K562 (cell line): ENCODE measurements at regions not wholly inside any gene's neighbourhood (a gene's known extent, or its start where the extent isn't known, plus 50 kb on each side); places are given as distances from the start of the nearest gene placed in this dataset.

Experiments
- ATAC-seq: fragments of 200-7000 bp; cut with Tn5 transposase; 3 replicates; pipeline ENCODE4 v1.9.1; 2020; ENCODE audit warnings: moderate library complexity
- BruUV-seq: library from RNA; stranded (reverse); fragments of 400-500 nt; replicated peaks from 2 replicates; lab custom pipeline; 2021; lab: Mats Ljungman, UMichigan
- CTCF ChIA-PET: fragments of 300-600 bp; formaldehyde crosslinking; extraction: SDS; loops from one replicate; lab custom pipeline; 2021; ENCODE audit warnings: low intra/inter-chr PET ratio; lab: Yijun Ruan, JAX
- POLR2A ChIA-PET: fragments of 300-600, 350-650 bp; sonication (Branson Sonifier 250); formaldehyde crosslinking; extraction: SDS; loops from one replicate; lab custom pipeline; 2021; ENCODE audit warnings: antibody characterized with exemption, inconsistent platforms; lab: Yijun Ruan, JAX
- DNase-seq, 4 experiments: peaks; one replicate each; pipeline versions ENCODE4 v3.0.0 to v3.0.0-alpha.2; 2011 to 2018; ENCODE audit warnings: low spot score in 3 of 4, mixed read lengths in 3 of 4; ENCODE audit errors: extremely low read depth in 1 of 4
- FAIRE-seq: peaks from 2 replicates; lab custom pipeline; 2011; peaks lifted over from hg19 to GRCh38; lab: Jason Lieb, UNC
- H2AFZ ChIP-seq: 2 replicates; pipeline ENCODE4 v1.6.0; 2011; ENCODE audit warnings: low read depth, low read length, control low read depth, inconsistent platforms
- H3K27ac ChIP-seq: fragments of 200-600 bp; 3 replicates; pipeline ENCODE4 v1.8.0; 2011; ENCODE audit warnings: low read depth, mild to moderate bottlenecking, control low read depth, inconsistent platforms, low read length, moderate library complexity, mixed read lengths; ENCODE audit errors: extremely low read depth
- H3K27me3 ChIP-seq, 2 experiments: fragments of 300-600 bp in 1 of 2; 2 replicates in 1 of 2; 3 replicates in 1 of 2; pipeline versions ENCODE4 v1.6.0 to v1.8.0; 2011; ENCODE audit warnings: inconsistent platforms in 2 of 2, low read length in 2 of 2, mild to moderate bottlenecking in 1 of 2, mixed read lengths in 1 of 2, moderate library complexity in 1 of 2; ENCODE audit not compliant: control insufficient read depth in 2 of 2, insufficient read depth in 2 of 2
- H3K36me3 ChIP-seq: fragments of 300-600 bp; 3 replicates; pipeline ENCODE4 v1.8.0; 2011; ENCODE audit warnings: mild to moderate bottlenecking, low read length, inconsistent platforms; ENCODE audit not compliant: control insufficient read depth, insufficient read depth
- H3K4me1 ChIP-seq, 2 experiments: fragments of 200-600 bp in 1 of 2; replicated peaks in 1 of 2; 2 replicates in 1 of 2; 3 replicates in 1 of 2; pipeline versions ENCODE4 v1.5.1 to v1.8.0; 2011; ENCODE audit warnings: inconsistent platforms in 2 of 2, low read length in 2 of 2, mild to moderate bottlenecking in 1 of 2, mixed read lengths in 1 of 2, moderate library complexity in 1 of 2; ENCODE audit not compliant: control insufficient read depth in 2 of 2, insufficient read depth in 2 of 2
- H3K4me2 ChIP-seq: 2 replicates; pipeline ENCODE4 v1.6.1; 2011; ENCODE audit warnings: low read length, control low read depth, inconsistent platforms, mixed read lengths; ENCODE audit not compliant: insufficient read depth
- H3K4me3 ChIP-seq: fragments of 200-600 bp; sonication (generic), shearing (Covaris generic); 2 replicates; pipeline ENCODE4 v1.5.1; 2016; ENCODE audit warnings: control low read depth, inconsistent platforms
- H3K79me2 ChIP-seq: fragments of 200-600 bp; 3 replicates; pipeline ENCODE4 v1.8.0; 2011; ENCODE audit warnings: low read length, inconsistent platforms; ENCODE audit not compliant: control insufficient read depth, insufficient read depth
- H3K9ac ChIP-seq, 2 experiments: 2 replicates each; pipeline versions ENCODE4 v1.6.0 to v1.6.1; 2011; ENCODE audit warnings: low read depth in 2 of 2, low read length in 2 of 2, control low read depth in 1 of 2, inconsistent platforms in 1 of 2, mild to moderate bottlenecking in 1 of 2, mixed read lengths in 1 of 2; ENCODE audit not compliant: insufficient read depth in 1 of 2
- H3K9me1 ChIP-seq: one replicate; pipeline ENCODE4 v1.6.0; 2011; ENCODE audit warnings: inconsistent platforms, mild to moderate bottlenecking, low read length, moderate library complexity; ENCODE audit not compliant: control insufficient read depth, insufficient read depth
- H3K9me3 ChIP-seq: replicated peaks from 2 replicates; pipeline ENCODE4 v1.5.1; 2011; ENCODE audit warnings: low read depth, low read length, inconsistent platforms; ENCODE audit not compliant: control insufficient read depth, insufficient read depth
- H4K20me1 ChIP-seq: replicated peaks from 2 replicates; pipeline ENCODE4 v1.6.1; 2011; ENCODE audit warnings: low read length, inconsistent platforms, mixed read lengths; ENCODE audit not compliant: control insufficient read depth, insufficient read depth
- CTBP1 ChIP-seq: fragments of 450-650 bp; IDR thresholded peaks from 2 replicates; pipeline ENCODE4 v1.6.1; 2016; ENCODE audit warnings: borderline replicate concordance
- GATA2 ChIP-seq: sonication (generic); formaldehyde crosslinking; IDR thresholded peaks from 2 replicates; pipeline ENCODE4 v1.4.0; 2020; ENCODE audit warnings: mild to moderate bottlenecking, missing genetic modification reagents
- MCM7 ChIP-seq, 2 experiments: fragments of 450-650 bp; IDR thresholded peaks; 2 replicates each; pipeline ENCODE4 v1.6.1; 2016 to 2018
- NKRF ChIP-seq: fragments of 450-650 bp; IDR thresholded peaks from 2 replicates; pipeline ENCODE4 v1.6.1; 2016; ENCODE audit warnings: borderline replicate concordance
- NR3C1 ChIP-seq: sonication (generic); formaldehyde crosslinking; IDR thresholded peaks from 2 replicates; pipeline ENCODE4 v1.8.1; 2022; ENCODE audit warnings: missing genetic modification reagents
- RHOXF2B ChIP-seq: fragments of 250-450 bp; sonication (Bioruptor Pico); conservative IDR thresholded peaks from 2 replicates; pipeline ENCODE4 v1.5.1; 2021
- ZNF133 ChIP-seq: fragments of 250-450 bp; sonication (Bioruptor Pico); IDR thresholded peaks from 2 replicates; pipeline ENCODE4 v1.4.0; 2020; ENCODE audit warnings: mild to moderate bottlenecking
- in situ Hi-C: fragments of 300-500 bp; cut with MboI; formaldehyde crosslinking; loops from 4 replicates; pipeline ENCODE4 v1.15.0; 2018; ENCODE audit warnings: inconsistent platforms, mixed read lengths
- intact Hi-C: fragments of 100-400 bp; cut with micrococcal nuclease; formaldehyde crosslinking; loops from 2 replicates; pipeline ENCODE4 v1.14.2; 2022

DNA sequence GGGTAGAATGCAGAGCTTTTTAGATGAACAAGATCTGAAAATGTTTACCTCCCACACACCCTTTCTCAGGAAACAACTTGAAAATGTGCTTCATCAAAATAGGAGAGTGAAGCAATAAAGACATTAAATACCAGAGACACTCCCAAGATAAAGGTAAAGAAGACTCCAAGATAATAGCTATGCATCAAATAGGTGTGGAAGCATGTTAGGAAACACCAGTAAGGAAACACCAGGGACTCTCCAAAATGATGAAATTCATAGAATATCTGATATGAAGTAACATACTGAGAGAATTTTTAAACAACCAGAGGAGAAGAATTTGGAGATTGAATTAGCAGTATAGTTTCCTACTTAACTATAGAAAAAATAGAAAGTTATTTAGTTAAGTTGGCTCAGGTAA is 57.0 kb downstream of the OR10A6 start:
- no peaks in the 10 kb centered on the region for H3K79me2 ChIP-seq
- no peak overlapping the region for H3K27ac ChIP-seq
- ChIA-PET CTCF (no interaction called here), POLR2A (interaction anchor here (0.7 kb wide), 1 partner anchor 25 kb away, joined by 3 read pairs; no protein-coding TSS in a partner anchor)
- ATAC-seq, result no peak
- no peaks in the 10 kb centered on the region for H3K9me1 ChIP-seq
- TF ChIP-seq ZNF133 (CRISPR knock-in tag) (no peak), RHOXF2B (CRISPR knock-in tag) (no peak), NKRF (no peak), GATA2 (CRISPR knock-in tag) (no peak), CTBP1 (no peak), NR3C1 (CRISPR knock-in tag) (no peak), MCM7 (IDR thresholded peaks at IDR 0.05) (no peak)
- intact Hi-C loops, result no loop called here
- FAIRE-seq, result no peak
- no TSS peak for BruUV-seq
- H3K9me3 ChIP-seq, result no peaks in the 10 kb centered on the region
- H3K4me3 ChIP-seq, result no peak overlapping the region
- H3K9ac ChIP-seq, result no peak overlapping the region
- DNase-seq, result no peak
- H3K4me2 ChIP-seq, result no peak overlapping the region
- H2AFZ ChIP-seq, result no peak overlapping the region
- H4K20me1 ChIP-seq, result no peaks in the 10 kb centered on the region
- H3K36me3 ChIP-seq, result no peaks in the 10 kb centered on the region
- no peaks in the 10 kb centered on the region for H3K4me1 ChIP-seq
- in situ Hi-C loops, result loop anchor here (10.0 kb wide), 1 partner anchor 769 kb away; no protein-coding TSS in a partner anchor
- H3K27me3 ChIP-seq, result no peaks in the 10 kb centered on the region
